H1 (cell line): ENCODE measurements at regions not wholly inside any gene's neighbourhood (a gene's known extent, or its start where the extent isn't known, plus 50 kb on each side); places are given as distances from the start of the nearest gene placed in this dataset.

Experiments
- CTCF ChIA-PET: fragments of 300-600 bp; sonication (Branson Sonifier 250); formaldehyde crosslinking; loops from one replicate; lab custom pipeline; 2021; ENCODE audit not compliant: partially characterized antibody; lab: Charles Lee
- POLR2A ChIA-PET: fragments of 300-600 bp; sonication (Branson Sonifier 250); formaldehyde crosslinking; loops from one replicate; lab custom pipeline; 2021; ENCODE audit warnings: inconsistent platforms; ENCODE audit not compliant: partially characterized antibody; lab: Charles Lee
- DNase-seq, 2 experiments: peaks; one replicate each; pipeline versions ENCODE4 v3.0.0 to v3.0.0-alpha.2; 2010 to 2022; ENCODE audit warnings: low spot score in 2 of 2, low read depth in 1 of 2, mixed read lengths in 1 of 2
- FAIRE-seq: peaks from 2 replicates; lab custom pipeline; 2011; peaks lifted over from hg19 to GRCh38; lab: Jason Lieb, UNC
- H2AFZ ChIP-seq: 2 replicates; pipeline ENCODE4 v1.8.1; 2012; ENCODE audit warnings: low read length, inconsistent platforms
- H2AK5ac ChIP-seq: 2 replicates; pipeline ENCODE4 v1.6.1; 2013; ENCODE audit warnings: low read depth, low read length
- H2BK120ac ChIP-seq: replicated peaks from 2 replicates; pipeline ENCODE3; 2013; ENCODE audit warnings: low read depth, low read length, inconsistent platforms
- H2BK12ac ChIP-seq: 2 replicates; pipeline ENCODE4 v1.6.1; 2013; ENCODE audit warnings: low read depth, low read length
- H2BK15ac ChIP-seq: 2 replicates; pipeline ENCODE4 v1.6.1; 2013; ENCODE audit warnings: low read length
- H2BK20ac ChIP-seq: 2 replicates; pipeline ENCODE4 v1.6.1; 2013; ENCODE audit warnings: low read length
- H2BK5ac ChIP-seq: 2 replicates; pipeline ENCODE4 v1.6.1; 2013; ENCODE audit warnings: low read depth, low read length
- H3K14ac ChIP-seq: 2 replicates; pipeline ENCODE4 v1.6.1; 2013; ENCODE audit warnings: inconsistent platforms; ENCODE audit not compliant: insufficient read length
- H3K18ac ChIP-seq: 2 replicates; pipeline ENCODE4 v1.6.1; 2013; ENCODE audit warnings: low read length; ENCODE audit errors: extremely low read depth
- H3K23ac ChIP-seq: 2 replicates; pipeline ENCODE4 v1.6.1; 2013; ENCODE audit warnings: inconsistent platforms; ENCODE audit not compliant: insufficient read length
- H3K23me2 ChIP-seq: 2 replicates; pipeline ENCODE4 v1.6.1; 2013; ENCODE audit warnings: low read depth, low read length
- H3K27ac ChIP-seq: 2 replicates; pipeline ENCODE4 v1.6.1; 2011; ENCODE audit warnings: low read depth, low read length, inconsistent platforms
- H3K27me3 ChIP-seq, 4 experiments: replicated peaks in 1 of 4; 1 replicate in 1 of 4; 2 replicates in 3 of 4; pipeline versions ENCODE4 v1.6.1 to v1.8.1; 2011 to 2013; ENCODE audit warnings: low read length in 3 of 4, mild to moderate bottlenecking in 3 of 4, inconsistent platforms in 2 of 4, mixed read lengths in 2 of 4, moderate library complexity in 1 of 4; ENCODE audit not compliant: control insufficient read depth in 3 of 4, insufficient read depth in 3 of 4; ENCODE audit errors: extremely low read depth in 1 of 4
- H3K36me3 ChIP-seq, 4 experiments: 2 replicates each; pipeline versions ENCODE4 v1.6.1 to v1.8.1; 2011 to 2013; ENCODE audit warnings: mild to moderate bottlenecking in 4 of 4, low read length in 3 of 4, moderate library complexity in 2 of 4, control low read depth in 1 of 4, inconsistent platforms in 1 of 4; ENCODE audit not compliant: insufficient read depth in 4 of 4, control insufficient read depth in 2 of 4
- H3K4ac ChIP-seq: replicated peaks from 2 replicates; pipeline ENCODE3; 2013; ENCODE audit warnings: low read length, low read depth, mixed read lengths, inconsistent platforms; ENCODE audit not compliant: insufficient read length
- H3K4me1 ChIP-seq, 4 experiments: replicated peaks in 1 of 4; 1 replicate in 1 of 4; 2 replicates in 3 of 4; pipeline versions ENCODE4 v1.6.1 to v1.8.1; 2011 to 2013; ENCODE audit warnings: low read length in 3 of 4, inconsistent platforms in 2 of 4, mixed read lengths in 1 of 4; ENCODE audit not compliant: insufficient read depth in 4 of 4, control insufficient read depth in 3 of 4
- H3K4me2 ChIP-seq, 2 experiments: 2 replicates each; pipeline versions ENCODE4 v1.6.1 to v1.8.1; 2011 to 2013; ENCODE audit warnings: low read depth in 2 of 2, low read length in 2 of 2, control low read depth in 1 of 2, inconsistent platforms in 1 of 2, mild to moderate bottlenecking in 1 of 2; ENCODE audit not compliant: insufficient read depth in 1 of 2
- H3K4me3 ChIP-seq, 4 experiments: fragments of 200-600, 300-600 bp in 1 of 4; sonication (generic), shearing (Covaris generic), sonication (Bioruptor Twin) in 1 of 4; 2 replicates each; pipeline versions ENCODE4 v1.5.1 to v1.8.1; 2011 to 2016; ENCODE audit warnings: low read length in 4 of 4, low read depth in 3 of 4, control low read depth in 2 of 4, inconsistent platforms in 2 of 4, mild to moderate bottlenecking in 2 of 4, mixed read lengths in 1 of 4, moderate library complexity in 1 of 4; ENCODE audit not compliant: insufficient read depth in 2 of 4; ENCODE audit errors: extremely low read depth in 1 of 4
- H3K56ac ChIP-seq: replicated peaks from 2 replicates; pipeline ENCODE3; 2013; ENCODE audit warnings: low read depth, mild to moderate bottlenecking, mixed read lengths, low read length, inconsistent platforms; ENCODE audit not compliant: insufficient read length
- H3K79me1 ChIP-seq: 2 replicates; pipeline ENCODE4 v1.6.1; 2013; ENCODE audit warnings: low read depth, low read length, control low read depth
- H3K79me2 ChIP-seq, 2 experiments: 2 replicates each; pipeline versions ENCODE4 v1.6.1 to v1.8.1; 2012 to 2013; ENCODE audit warnings: low read length in 2 of 2, mild to moderate bottlenecking in 2 of 2, inconsistent platforms in 1 of 2; ENCODE audit not compliant: insufficient read depth in 2 of 2, control insufficient read depth in 1 of 2
- H3K9ac ChIP-seq, 4 experiments: replicated peaks in 1 of 4; 1 replicate in 1 of 4; 2 replicates in 3 of 4; pipeline versions ENCODE4 v1.6.1 to v1.8.1; 2011 to 2013; ENCODE audit warnings: low read depth in 3 of 4, low read length in 3 of 4, control low read depth in 2 of 4, mild to moderate bottlenecking in 2 of 4, moderate library complexity in 2 of 4, inconsistent platforms in 1 of 4; ENCODE audit errors: extremely low read depth in 1 of 4
- H3K9me3 ChIP-seq, 2 experiments: 2 replicates each; pipeline versions ENCODE4 v1.6.1 to v1.8.1; 2012 to 2013; ENCODE audit warnings: mild to moderate bottlenecking in 2 of 2, moderate library complexity in 2 of 2, control low read depth in 1 of 2, inconsistent platforms in 1 of 2, low read depth in 1 of 2, low read length in 1 of 2, mixed read lengths in 1 of 2; ENCODE audit not compliant: insufficient read depth in 2 of 2
- H4K20me1 ChIP-seq, 2 experiments: replicated peaks in 1 of 2; 2 replicates each; pipeline versions ENCODE3 to v1.8.1; 2011 to 2013; ENCODE audit warnings: inconsistent platforms in 2 of 2, low read length in 2 of 2, mild to moderate bottlenecking in 1 of 2; ENCODE audit not compliant: insufficient read depth in 2 of 2, control insufficient read depth in 1 of 2
- H4K5ac ChIP-seq: 2 replicates; pipeline ENCODE4 v1.6.1; 2013; ENCODE audit warnings: low read length, low read depth, mixed read lengths, inconsistent platforms; ENCODE audit not compliant: insufficient read length
- H4K8ac ChIP-seq: 2 replicates; pipeline ENCODE4 v1.8.0; 2013; ENCODE audit warnings: mild to moderate bottlenecking, moderate library complexity, low read length, inconsistent platforms; ENCODE audit not compliant: insufficient read depth; ENCODE audit errors: extremely low read depth
- H4K91ac ChIP-seq: replicated peaks from 2 replicates; pipeline ENCODE3; 2013; ENCODE audit warnings: low read length, mixed read lengths, inconsistent platforms; ENCODE audit not compliant: insufficient read length
- CTBP2 ChIP-seq: IDR thresholded peaks from 2 replicates; pipeline ENCODE4 v1.7.0; 2011; ENCODE audit warnings: borderline replicate concordance, mild to moderate bottlenecking, moderate library complexity, mixed read lengths, low read length; ENCODE audit not compliant: insufficient read depth, insufficient read length
- GABPA ChIP-seq: IDR thresholded peaks from 2 replicates; pipeline ENCODE4 v1.6.1; 2011; ENCODE audit warnings: mild to moderate bottlenecking, low read length, moderate library complexity, borderline replicate concordance; ENCODE audit not compliant: insufficient read depth
- GTF2F1 ChIP-seq: IDR thresholded peaks from 2 replicates; pipeline ENCODE4 v1.6.1; 2012; ENCODE audit warnings: low read depth, low read length, improper control_type of control experiment, borderline replicate concordance
- KDM1A ChIP-seq: fragments of 200-600, 300-600 bp; sonication (generic); IDR thresholded peaks from 2 replicates; pipeline ENCODE4 v1.7.1; 2016; ENCODE audit warnings: mild to moderate bottlenecking, low read length, borderline replicate concordance
- SIRT6 ChIP-seq: IDR thresholded peaks from one replicate; pipeline ENCODE4 v1.7.1; 2012; ENCODE audit warnings: low read length, inconsistent platforms
- SIX5 ChIP-seq: IDR thresholded peaks from 2 replicates; pipeline ENCODE4 v1.6.1; 2011; ENCODE audit warnings: mild to moderate bottlenecking, low read depth, low read length
- YY1 ChIP-seq: IDR thresholded peaks from 2 replicates; pipeline ENCODE4 v1.6.1; 2011; ENCODE audit warnings: low read depth, mild to moderate bottlenecking, low read length
- ZNF274 ChIP-seq: IDR thresholded peaks from 2 replicates; pipeline ENCODE4 v1.7.0; 2012; ENCODE audit warnings: low read length, borderline replicate concordance; ENCODE audit errors: extremely low read depth
- WGBS, 2 experiments: shearing (Covaris generic) in 1 of 2; methylation state at CpG; one replicate each; pipeline versions ENCODE4 v1.1.6 to v1.1.7; 2013 to 2015; ENCODE audit warnings: low lambda C conversion rate in 2 of 2, mixed read lengths in 2 of 2, inconsistent platforms in 1 of 2, low coverage in 1 of 2, missing lambda C conversion rate in 1 of 2; ENCODE audit not compliant: insufficient replicate concordance in 2 of 2, insufficient coverage in 1 of 2, insufficient read length in 1 of 2; ENCODE audit errors: extremely low coverage in 1 of 2, missing lambda C conversion rate in 1 of 2; 5-methylcytosine and 5-hydroxymethylcytosine counted together

GRCh38 chr4:183831683-183832082, 73.4 kb upstream of the STOX2 start:
- Histone ChIP-seq H3K23me2 (no peaks in the 10 kb centered on the region), H2BK5ac (no peak overlapping the region), H3K14ac (no peak overlapping the region), H3K23ac (no peak overlapping the region), H3K36me3 (no peaks in the 10 kb centered on the region), H2BK15ac (no peak overlapping the region), H3K79me1 (no peaks in the 10 kb centered on the region), H3K27me3 (no peaks in the 10 kb centered on the region), H3K9me3 (no peaks in the 10 kb centered on the region), H2BK120ac (no peak overlapping the region), H3K56ac (no peak overlapping the region), H3K18ac (no peak overlapping the region), H2AFZ (no peak overlapping the region), H4K20me1 (no peaks in the 10 kb centered on the region), H3K9ac (no peak overlapping the region), H4K91ac (no peak overlapping the region), H3K4me3 (no peak overlapping the region), H2BK12ac (no peak overlapping the region), H3K4ac (no peak overlapping the region), H2BK20ac (no peak overlapping the region), H2AK5ac (no peak overlapping the region), H3K79me2 (no peaks in the 10 kb centered on the region), H3K27ac (no peak overlapping the region), H3K4me2 (no peak overlapping the region), H3K4me1 (no peaks in the 10 kb centered on the region), H4K5ac (no peak overlapping the region), H4K8ac (no peak overlapping the region)
- 89% methylated on average over 5 of the region's 5 CpGs; no CpG with 5 or more reads in 1 of the 2 experiments for WGBS, 2 experiments
- ChIA-PET CTCF (interaction anchor here (0.7 to 1.7 kb wide), 5 partner anchors 9 to 336 kb away, joined by 3 to 4 read pairs (median 4); no protein-coding TSS in a partner anchor), POLR2A (no interaction called here)
- FAIRE-seq (no peak), DNase-seq (no peak)
- TF ChIP-seq GTF2F1 (no peak), CTBP2 (no peak), ZNF274 (no peak), KDM1A (no peak), SIX5 (no peak), SIRT6 (no peak), YY1 (no peak), GABPA (no peak)
